ENCODE measurements at regions not wholly inside any gene's neighbourhood (a gene's known extent, or its start where the extent isn't known, plus 50 kb on each side); places are given as distances from the start of the nearest gene placed in this dataset.

DNA sequence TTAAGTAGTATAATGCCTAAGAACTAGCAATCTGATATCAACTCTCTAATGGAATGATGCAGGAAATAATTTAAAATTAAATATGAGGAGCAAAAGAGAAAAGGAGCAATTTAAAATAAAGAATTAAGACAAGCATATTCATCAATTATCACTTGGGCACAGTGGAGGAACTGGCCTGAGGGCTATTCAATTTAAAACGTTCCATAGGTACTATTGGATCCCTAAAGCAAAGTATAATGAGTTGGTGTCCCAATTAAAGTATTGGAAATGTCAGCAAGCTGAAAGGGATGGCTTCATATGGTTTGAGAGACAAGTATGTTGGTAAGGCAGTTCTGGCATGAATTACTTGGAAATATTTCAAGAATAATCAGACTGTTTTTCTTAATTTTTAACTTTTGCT is 2064.1 kb upstream of the TENM3 start:
- TF ChIP-seq, protein P1, sequence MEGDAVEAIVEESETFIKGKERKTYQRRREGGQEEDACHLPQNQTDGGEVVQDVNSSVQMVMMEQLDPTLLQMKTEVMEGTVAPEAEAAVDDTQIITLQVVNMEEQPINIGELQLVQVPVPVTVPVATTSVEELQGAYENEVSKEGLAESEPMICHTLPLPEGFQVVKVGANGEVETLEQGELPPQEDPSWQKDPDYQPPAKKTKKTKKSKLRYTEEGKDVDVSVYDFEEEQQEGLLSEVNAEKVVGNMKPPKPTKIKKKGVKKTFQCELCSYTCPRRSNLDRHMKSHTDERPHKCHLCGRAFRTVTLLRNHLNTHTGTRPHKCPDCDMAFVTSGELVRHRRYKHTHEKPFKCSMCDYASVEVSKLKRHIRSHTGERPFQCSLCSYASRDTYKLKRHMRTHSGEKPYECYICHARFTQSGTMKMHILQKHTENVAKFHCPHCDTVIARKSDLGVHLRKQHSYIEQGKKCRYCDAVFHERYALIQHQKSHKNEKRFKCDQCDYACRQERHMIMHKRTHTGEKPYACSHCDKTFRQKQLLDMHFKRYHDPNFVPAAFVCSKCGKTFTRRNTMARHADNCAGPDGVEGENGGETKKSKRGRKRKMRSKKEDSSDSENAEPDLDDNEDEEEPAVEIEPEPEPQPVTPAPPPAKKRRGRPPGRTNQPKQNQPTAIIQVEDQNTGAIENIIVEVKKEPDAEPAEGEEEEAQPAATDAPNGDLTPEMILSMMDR (IDR thresholded peaks at IDR 0.05; ENCODE audit: insufficient read depth, low read length), result no peak
- H3K4me3 ChIP-seq (ENCODE audit: low read depth, low read length), result no peak overlapping the region
- DNase-seq (ENCODE audit: low read depth), result no peak

DNA sequence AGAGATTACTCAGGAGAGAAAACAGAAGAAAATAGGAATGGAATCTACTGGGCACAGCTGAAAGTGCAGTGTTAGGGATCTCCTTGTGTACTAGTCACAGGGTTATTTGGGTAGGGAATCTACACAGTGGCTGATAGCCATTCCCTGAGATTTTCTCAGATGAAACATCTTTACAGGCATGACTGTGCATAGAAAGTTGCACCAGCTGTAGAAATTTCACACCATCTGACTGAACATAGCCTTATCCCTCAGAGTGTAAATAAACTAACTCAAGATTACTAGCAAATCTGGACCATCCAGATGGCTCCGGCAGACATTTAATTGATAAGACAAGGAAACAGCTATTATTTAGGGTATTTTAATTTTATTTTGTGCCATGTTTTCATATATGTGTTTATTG is 2053.5 kb upstream of the TENM3 start:
- TF ChIP-seq, protein P1 (IDR thresholded peaks at IDR 0.05; ENCODE audit: insufficient read depth, low read length), result no peak
- H3K4me3 ChIP-seq (ENCODE audit: low read depth, low read length), result no peak overlapping the region
- no peak for DNase-seq (ENCODE audit: low read depth)

DNA sequence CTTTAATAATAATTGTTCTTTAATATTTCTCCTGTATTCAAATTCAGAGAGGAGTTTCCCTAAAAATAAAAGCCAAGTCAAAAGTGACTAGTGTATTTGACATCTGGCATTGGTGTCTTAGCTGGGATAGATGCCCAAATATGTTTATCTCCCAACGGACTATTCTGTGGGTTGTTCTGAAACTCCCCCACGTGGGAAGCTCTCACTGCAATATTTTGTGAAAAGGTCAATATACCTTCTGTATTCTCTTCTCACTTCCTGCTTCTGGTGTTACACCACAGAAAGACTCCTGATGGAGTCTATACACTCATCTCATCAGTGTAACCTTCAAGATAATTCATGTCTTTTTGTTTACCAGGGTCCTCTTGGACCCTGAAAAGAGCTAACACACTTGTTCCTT is 2052.8 kb upstream of the TENM3 start:
- DNase-seq (ENCODE audit: low read depth), result no peak
- no peak overlapping the region for H3K4me3 ChIP-seq (ENCODE audit: low read depth, low read length)
- TF ChIP-seq, protein P1 (IDR thresholded peaks at IDR 0.05; ENCODE audit: insufficient read depth, low read length), result no peak

DNA sequence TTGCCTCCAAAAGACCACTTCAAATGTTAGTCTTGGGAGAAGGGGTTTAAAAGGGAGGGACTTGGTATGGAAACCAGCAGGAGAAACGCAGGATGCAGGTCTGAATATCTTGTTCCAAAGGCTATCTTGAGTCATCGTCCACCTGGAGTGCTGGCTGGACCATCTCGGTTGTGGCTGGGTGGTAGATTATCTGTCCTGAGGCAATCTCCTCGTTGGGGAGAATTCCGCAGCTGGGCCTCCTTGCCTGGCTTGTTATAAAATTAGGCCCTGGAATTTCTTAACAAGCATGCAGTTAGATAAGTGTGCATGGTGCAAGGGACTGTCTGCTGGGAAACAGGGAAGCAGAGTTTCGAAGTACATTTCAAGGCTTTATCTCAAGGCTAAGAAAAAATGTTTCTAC is 2045.7 kb upstream of the TENM3 start:
- H3K4me3 ChIP-seq (ENCODE audit: low read depth, low read length), result no peak overlapping the region
- no peak for DNase-seq (ENCODE audit: low read depth)
- TF ChIP-seq, protein P1 (IDR thresholded peaks at IDR 0.05; ENCODE audit: insufficient read depth, low read length), result no peak

DNA sequence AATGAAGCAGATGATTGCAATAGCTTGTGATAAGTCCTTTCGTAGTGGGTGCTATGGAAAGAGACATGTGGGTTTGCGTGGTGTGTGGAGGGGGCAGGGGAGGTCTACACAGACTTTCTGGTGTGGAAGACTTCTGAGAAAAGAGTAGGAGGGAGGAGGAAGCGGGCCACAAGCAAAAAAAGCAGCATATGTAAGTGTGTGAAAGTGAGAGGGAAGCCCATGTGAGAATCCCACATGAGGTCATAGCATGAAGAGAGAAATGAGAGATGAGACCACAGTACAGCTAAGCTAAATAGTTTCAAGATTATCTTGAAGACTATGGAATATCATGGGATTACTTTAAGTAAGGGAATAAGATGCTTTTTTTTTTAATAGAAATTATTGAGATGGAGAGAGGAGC is 2039.9 kb upstream of the TENM3 start:
- TF ChIP-seq, protein P1 (IDR thresholded peaks at IDR 0.05; ENCODE audit: insufficient read depth, low read length), result no peak

DNA sequence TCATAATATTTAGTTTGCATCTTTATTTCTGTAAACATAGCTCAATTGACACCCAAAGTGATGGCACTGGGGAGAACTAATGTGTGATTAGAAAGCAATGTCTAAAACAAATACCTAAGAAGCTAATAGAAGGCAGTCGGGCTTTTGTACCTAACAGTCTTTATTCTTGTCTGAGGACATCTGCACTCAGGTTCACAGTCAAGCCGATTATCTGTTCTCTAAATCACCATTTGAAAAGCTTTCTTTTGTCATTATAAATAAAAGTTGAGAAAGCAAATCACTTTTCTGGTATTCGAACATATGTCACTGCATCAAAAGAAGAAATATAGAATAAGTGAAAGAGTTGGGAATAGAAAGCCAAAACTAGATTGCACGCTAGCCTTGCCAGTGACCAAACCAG is 2037.9 kb upstream of the TENM3 start:
- TF ChIP-seq, protein P1 (IDR thresholded peaks at IDR 0.05; ENCODE audit: insufficient read depth, low read length), result no peak
- no peak overlapping the region for H3K4me3 ChIP-seq (ENCODE audit: low read depth, low read length)
- DNase-seq (ENCODE audit: low read depth), result no peak

More for the DNA sequence above, 2039.9 kb upstream of the TENM3 start:
- H3K4me3 ChIP-seq (ENCODE audit: low read depth, low read length), result no peak overlapping the region
- no peak for DNase-seq (ENCODE audit: low read depth)

DNA sequence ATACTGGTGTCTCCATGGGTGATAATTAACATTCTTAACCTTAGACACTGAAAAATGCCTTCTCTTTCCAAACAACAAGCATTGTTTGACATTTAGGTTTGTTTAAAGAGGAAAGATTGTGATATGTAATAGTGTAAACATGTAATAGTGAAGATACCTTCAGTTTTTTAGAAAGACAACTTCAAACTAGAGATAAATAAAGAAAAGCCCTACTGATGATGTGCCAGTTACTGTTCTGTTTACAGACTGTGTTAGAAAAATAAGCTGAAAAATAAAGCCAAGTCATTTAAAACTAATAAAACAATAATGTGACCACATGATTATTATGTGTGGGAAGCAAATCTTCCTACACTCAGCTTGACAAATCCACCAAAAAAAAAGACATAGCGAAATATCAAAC is 2035.3 kb upstream of the TENM3 start:
- no peak for DNase-seq (ENCODE audit: low read depth)
- no peak overlapping the region for H3K4me3 ChIP-seq (ENCODE audit: low read depth, low read length)
- TF ChIP-seq, protein P1 (IDR thresholded peaks at IDR 0.05; ENCODE audit: insufficient read depth, low read length), result no peak
